ENCODE measurements at regions not wholly inside any gene's neighbourhood (a gene's known extent, or its start where the extent isn't known, plus 50 kb on each side); places are given as distances from the start of the nearest gene placed in this dataset.

GRCh38 chr15:39102431-39102830 lies 478.4 kb upstream of the THBS1 start:
- no peak for DNase-seq
- intact Hi-C loops (cut with DNase I) = no loop called here

GRCh38 chr15:39106950-39107349 lies 473.9 kb upstream of the THBS1 start:
- DNase-seq = no peak
- intact Hi-C loops (cut with DNase I) = no loop called here

- intact Hi-C loops (cut with DNase I) = no loop called here
These were observed 472.9 kb upstream of the THBS1 start for GRCh38 chr15:39108021-39108420.

GRCh38 chr15:39110336-39110735 lies 470.5 kb upstream of the THBS1 start:
- intact Hi-C loops (cut with DNase I) = no loop called here
- DNase-seq = no peak

More at GRCh38 chr15:39108021-39108420, 472.9 kb upstream of the THBS1 start:
- no peak for DNase-seq

GRCh38 chr15:39110746-39111145 lies 470.1 kb upstream of the THBS1 start:
- no peak for DNase-seq
- intact Hi-C loops (cut with DNase I) = no loop called here

GRCh38 chr15:39113741-39114140 lies 467.1 kb upstream of the THBS1 start:
- DNase-seq = no peak
- intact Hi-C loops (cut with DNase I) = no loop called here

GRCh38 chr15:39114690-39115378 lies 466.0 kb upstream of the THBS1 start:
- no peak for DNase-seq
- intact Hi-C loops (cut with DNase I) = no loop called here

- no peak for DNase-seq
- intact Hi-C loops (cut with DNase I) = no loop called here
These were observed 465.4 kb upstream of the THBS1 start for GRCh38 chr15:39115379-39116057.

GRCh38 chr15:39118510-39118909 lies 462.4 kb upstream of the THBS1 start:
- no peak for DNase-seq

GRCh38 chr15:39124155-39124552 lies 456.7 kb upstream of the THBS1 start:
- no peak for DNase-seq
- intact Hi-C loops (cut with DNase I) = no loop called here

More at GRCh38 chr15:39118510-39118909, 462.4 kb upstream of the THBS1 start:
- intact Hi-C loops (cut with DNase I) = no loop called here

- DNase-seq = no peak
- intact Hi-C loops (cut with DNase I) = no loop called here
These were observed 456.2 kb upstream of the THBS1 start for GRCh38 chr15:39124553-39125171.

- no peak for DNase-seq
- intact Hi-C loops (cut with DNase I) = no loop called here
These were observed 455.7 kb upstream of the THBS1 start for GRCh38 chr15:39125226-39125625.

- intact Hi-C loops (cut with DNase I) = no loop called here
- DNase-seq = peak in 9 of 42 donors; percentile 2 to 43 (median 11)
These were observed 455.0 kb upstream of the THBS1 start for GRCh38 chr15:39125904-39126303.

- intact Hi-C loops (cut with DNase I) = no loop called here
- DNase-seq = no peak
These were observed 453.6 kb upstream of the THBS1 start for GRCh38 chr15:39127151-39127790.

GRCh38 chr15:39127925-39128617 lies 452.8 kb upstream of the THBS1 start:
- DNase-seq = no peak
- intact Hi-C loops (cut with DNase I) = no loop called here

GRCh38 chr15:39128746-39129145 lies 452.1 kb upstream of the THBS1 start:
- no peak for DNase-seq
- intact Hi-C loops (cut with DNase I) = no loop called here

- intact Hi-C loops (cut with DNase I) = no loop called here
- DNase-seq = no peak
These were observed 450.1 kb upstream of the THBS1 start for GRCh38 chr15:39130556-39131379.

- no peak for DNase-seq
- intact Hi-C loops (cut with DNase I) = no loop called here
These were observed 449.3 kb upstream of the THBS1 start for GRCh38 chr15:39131609-39132008.

GRCh38 chr15:39132070-39132469 lies 448.8 kb upstream of the THBS1 start:
- intact Hi-C loops (cut with DNase I) = no loop called here
- DNase-seq = no peak

Measured in head of caudate nucleus (tissue), 42 donors.